HG02870 (cell line): ENCODE measurements at regions not wholly inside any gene's neighbourhood (a gene's known extent, or its start where the extent isn't known, plus 50 kb on each side); places are given as distances from the start of the nearest gene placed in this dataset.
"Not testable (repeated sequence)": the region's sequence is repeated elsewhere in the genome, so short reads cannot be mapped to it uniquely, and the experiment has no call there.

Experiments used
- ATAC-seq: cut with Tn5 transposase; IDR thresholded peaks from one replicate; pipeline ENCODE4 v1.9.1; 2021; ENCODE audit warnings: mild to moderate bottlenecking, moderate library complexity; ENCODE audit not compliant: unreplicated experiment

DNA sequence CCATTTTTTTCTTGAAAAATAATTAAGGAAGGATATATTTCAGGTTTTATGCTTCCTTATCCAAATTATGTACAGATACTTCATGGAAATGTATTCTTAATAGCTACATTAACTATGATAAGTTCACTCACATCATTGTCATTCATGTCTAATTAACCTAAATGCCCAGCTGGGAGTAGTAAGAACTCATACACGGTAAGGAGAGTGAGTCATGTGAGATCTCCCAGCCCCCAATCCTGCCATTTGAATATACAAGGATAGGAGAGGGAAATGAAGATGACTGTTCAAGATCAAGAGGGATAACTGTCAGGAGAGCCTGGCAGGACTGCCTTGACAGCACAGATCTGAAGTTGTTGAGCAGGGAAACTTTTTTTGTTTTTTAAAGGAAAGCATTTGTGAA, 343.4 kb upstream of the USP15 start:
- ATAC-seq: no peak

DNA sequence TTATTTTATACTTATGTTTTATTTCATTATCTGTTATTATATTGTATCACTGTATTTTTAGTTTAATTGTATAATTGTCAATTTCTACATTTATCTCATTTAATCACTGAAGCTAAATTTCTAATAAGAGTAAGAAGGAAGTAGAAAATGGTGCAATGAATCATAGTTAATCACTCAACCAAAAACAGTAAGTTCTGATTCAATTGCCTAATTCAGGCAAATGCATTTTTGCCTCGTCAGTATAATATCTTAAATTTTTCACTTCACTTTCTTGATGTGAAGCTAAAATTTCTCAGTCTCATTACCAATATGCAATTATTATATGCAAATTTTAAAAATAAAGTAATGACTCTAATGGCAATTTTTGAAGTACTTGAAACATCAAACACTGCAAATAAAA, 340.5 kb upstream of the USP15 start:
- ATAC-seq: no peak

DNA sequence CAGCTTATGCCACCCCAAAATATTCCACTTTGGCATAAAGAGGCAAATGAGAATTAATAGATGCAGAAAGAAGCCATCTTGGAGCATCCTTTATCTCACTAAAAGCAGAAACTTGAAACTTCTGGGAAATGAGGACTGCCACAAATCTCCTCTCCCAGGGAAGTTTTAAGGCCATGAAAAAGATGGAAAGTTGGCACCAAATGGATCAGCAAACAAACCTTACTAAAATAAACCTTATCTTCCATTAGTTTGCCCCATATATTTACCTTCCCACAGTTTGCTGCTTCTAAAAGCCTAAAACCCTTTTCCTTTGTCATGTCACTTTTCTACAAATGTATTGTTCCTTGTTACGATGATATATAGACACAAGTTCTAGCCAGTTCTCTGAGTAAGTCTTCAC, 340.0 kb upstream of the USP15 start:
- ATAC-seq: no peak

DNA sequence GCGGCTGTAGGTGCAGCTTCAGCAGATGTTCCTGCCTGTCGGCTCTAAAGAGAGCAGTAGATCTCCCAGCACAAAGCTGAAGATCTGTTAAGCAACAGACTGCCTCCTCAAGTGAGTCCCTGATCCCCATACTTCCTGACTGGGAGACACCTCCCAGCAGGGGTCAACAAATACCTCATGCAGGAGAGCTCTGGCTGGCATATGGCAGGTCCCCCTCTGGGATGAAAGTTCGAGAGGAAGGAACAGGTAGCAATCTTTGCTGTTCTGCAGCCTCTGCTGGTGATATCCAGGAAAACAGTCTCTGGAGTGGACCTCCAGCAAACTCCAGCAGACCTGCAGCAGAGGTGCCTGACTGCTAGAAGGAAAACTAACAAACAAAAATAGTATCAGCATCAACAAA, 337.1 kb upstream of the USP15 start:
- ATAC-seq: no peak

DNA sequence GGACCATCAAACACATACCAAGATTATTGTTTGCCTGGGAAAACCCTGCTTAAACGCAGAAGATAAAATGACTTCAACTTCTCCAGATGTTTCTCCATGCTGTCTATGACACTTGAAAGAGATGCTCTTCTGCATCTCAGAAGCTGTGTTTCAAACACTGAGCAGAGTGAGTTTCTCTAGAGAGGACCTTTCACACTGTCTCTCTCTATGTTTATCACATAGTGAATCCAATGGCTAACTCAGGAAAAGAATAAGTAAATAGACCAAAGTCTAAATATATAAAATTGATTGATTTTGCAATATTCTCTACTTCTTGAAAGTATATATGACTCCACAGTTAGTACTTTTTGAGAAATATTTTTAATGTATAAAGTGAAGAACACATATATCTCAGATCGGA, 325.6 kb upstream of the USP15 start:
- no peak for ATAC-seq

DNA sequence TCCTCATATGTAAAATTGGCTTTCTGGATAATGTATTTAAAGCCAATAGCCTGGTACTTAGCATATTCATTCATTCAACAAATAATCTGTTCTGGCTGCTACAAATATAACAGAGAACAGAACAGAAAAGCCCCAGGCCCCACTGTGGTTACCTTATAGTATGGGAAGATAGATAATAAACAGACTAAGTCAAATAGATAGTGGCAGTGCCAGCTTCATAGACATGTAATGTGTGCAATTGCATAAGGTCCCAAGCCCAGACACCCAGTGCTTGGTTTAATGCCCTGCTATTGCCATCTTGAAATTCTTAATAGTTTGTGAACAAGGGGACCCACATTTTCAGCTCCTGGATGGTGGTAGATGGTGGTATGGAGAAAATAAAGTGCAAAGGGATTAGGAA, 320.2 kb upstream of the USP15 start:
- no peak for ATAC-seq

DNA sequence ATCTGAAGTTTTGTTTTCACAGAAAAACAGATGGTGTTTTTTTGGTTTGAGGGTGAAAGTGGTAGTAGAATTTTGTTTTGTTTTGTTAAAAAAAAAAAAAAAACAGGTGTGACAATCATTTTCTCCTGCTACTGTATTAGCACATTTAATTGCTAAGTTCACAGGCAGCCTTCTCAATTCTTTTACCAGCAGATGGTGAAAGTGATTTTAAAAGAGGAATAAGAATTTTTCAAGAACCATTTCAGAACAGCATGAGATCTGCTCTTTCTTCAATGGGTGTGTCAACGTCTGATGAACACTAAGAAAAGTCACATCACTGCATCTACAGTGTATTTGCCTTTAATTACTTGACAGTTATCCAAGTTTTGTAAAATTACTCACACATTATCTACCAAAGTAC, 303.7 kb upstream of the USP15 start:
- ATAC-seq: no peak

DNA sequence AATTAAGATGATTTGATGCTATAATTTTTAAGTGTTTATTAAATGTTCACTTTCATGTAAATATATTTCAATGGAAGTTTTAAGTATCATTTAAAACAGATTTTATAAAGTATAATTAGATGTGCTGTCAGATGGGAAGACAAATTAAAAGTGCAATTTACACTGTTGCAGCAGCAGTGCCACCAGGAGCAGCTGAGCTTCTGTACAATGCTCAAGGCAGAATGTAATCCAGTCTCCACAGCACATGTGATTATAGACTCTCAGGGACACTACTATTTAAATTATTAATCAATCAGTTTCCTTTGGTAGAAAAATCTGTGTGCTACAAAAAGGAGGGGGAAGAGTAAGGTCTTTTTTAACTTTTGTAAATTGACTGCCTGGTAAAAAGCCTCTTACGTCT, 285.7 kb upstream of the USP15 start:
- ATAC-seq: no peak

DNA sequence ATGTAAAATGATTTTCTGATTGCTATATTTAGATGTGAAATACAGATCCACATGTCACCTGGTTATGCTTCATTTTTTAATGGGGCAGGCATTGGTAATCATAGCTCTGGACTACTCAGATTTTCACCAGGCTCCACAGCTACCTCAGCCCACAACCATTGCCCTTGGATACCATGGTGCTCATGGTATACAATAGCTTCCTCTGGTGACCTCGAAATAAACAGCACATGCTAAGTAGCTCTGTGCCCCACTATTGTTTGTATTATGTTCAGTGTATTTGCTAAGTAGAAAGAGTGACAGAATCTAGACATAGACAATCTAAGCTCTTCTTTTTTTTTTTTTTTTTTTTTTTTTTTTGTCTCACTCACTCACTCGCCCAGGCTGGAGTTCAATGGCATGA, 274.4 kb upstream of the USP15 start:
- ATAC-seq: no peak

DNA sequence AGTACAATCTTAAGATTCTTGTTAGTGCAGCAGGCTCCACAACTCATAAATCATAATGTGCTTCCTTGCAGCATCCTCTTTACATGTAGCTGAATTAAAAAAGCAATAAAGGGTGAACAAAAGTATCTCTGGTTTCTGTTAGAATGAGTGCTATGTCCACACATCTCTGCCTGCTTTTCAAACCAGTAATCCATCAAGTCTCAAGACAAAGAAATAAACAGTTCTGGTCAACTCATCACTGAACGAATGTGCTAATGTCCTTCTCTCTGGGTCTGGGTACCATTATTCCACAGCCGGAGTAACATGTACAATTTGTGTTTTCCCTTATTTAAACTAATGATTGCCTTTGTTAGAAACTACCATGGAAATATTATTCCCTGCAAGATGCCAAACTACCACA, 273.0 kb upstream of the USP15 start:
- no peak for ATAC-seq

DNA sequence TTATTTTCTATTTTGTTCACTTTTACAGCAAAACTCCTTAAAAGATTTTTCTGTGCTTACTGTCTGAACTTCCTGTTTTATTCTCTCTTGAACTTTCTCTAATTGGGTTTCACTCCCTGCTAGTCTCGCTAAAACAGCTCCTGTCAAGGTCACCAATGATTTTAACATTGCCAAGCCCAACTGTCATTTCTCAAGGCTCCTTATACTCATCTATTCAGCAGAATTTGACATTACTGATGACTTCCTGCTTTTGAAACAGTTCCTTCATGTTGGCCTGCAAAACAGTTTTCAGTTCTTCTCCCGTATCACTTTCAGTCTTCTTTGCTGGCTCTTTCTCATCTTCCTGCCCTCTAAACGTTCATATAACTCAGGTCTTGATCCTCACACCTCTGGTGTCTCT, 268.5 kb upstream of the USP15 start:
- no peak for ATAC-seq

DNA sequence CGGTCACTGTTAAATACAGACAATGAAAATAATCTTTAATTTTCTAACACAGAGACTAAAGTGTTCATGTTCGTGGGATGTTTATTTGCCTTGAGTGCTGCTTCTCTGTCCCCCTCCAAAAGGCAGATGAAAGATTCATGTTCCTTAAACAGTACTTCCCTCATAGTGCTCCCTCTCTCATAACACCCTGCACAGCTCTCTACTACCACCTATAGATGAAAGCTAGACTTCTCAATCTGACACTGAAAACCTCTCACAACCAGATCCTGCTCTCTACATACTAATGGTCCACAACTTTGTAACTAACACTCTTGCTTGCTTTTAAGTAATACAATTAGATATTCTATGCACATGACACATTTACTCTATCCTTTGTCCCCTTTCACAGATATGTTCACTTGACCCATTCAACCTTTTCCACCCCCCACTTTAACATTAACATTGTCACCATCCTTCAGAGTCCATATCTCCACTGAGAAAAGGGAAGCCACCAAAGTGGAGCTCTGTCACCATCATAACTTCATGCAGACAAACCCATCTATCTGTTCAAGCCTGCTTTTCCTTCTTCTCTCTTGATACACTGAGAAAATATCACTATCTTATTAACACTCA, 266.4 kb upstream of the USP15 start:
- no peak for ATAC-seq

DNA sequence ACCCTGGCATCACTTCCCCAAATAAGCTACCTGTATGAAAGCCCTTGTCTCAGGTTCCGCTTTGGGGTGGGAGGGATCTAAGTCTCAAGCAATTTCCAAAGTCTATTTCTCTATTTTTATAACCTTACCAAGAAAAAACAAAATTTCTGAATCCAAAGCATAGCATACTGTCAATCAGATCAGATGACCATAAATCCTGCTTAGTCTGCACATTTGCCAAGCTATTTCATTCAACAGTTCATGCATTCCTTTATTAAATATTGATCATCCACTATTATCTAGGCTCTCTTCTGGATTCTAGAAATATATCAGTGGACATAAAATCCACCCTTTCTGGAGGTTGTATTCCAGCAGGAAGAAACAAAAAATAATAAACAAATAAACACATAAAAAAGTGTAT, 263.5 kb upstream of the USP15 start:
- no peak for ATAC-seq

DNA sequence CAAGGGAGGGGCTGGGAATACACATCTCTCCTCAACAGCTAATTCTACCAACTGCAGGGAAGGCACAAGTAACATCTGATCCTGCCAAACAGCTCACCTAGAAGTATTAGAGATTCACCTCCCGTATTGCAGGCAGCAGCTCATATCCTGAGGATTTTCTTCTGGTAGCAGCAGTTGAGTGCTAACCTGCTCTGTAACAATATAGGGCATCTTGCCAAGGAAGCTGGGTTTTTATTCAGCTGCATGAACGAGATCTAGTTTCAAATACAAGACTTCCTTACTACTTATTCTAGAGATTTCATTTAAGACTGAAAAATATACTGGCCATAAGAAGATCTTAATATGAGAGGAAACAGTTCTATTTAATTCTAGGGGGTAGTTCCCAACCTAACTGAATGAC, 261.4 kb upstream of the USP15 start:
- no peak for ATAC-seq

DNA sequence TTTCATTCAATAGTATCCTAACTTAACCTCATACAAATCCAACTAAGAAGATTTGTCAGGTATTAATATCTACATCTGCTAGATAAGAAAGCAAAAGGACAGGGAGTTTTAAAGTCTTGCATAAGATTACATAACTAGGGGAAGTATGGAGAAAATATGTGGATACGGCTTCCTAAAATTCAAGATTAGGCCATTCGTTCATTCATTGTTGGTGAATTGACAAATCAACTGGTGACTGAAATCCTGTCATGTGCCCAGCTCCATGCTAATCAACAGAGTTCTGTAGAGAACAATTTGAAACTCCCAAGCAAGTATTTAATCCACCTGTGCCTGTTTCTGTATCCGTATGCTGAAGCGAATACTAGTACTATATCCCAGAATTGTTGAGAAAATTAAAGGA, 260.9 kb upstream of the USP15 start:
- ATAC-seq: no peak

DNA sequence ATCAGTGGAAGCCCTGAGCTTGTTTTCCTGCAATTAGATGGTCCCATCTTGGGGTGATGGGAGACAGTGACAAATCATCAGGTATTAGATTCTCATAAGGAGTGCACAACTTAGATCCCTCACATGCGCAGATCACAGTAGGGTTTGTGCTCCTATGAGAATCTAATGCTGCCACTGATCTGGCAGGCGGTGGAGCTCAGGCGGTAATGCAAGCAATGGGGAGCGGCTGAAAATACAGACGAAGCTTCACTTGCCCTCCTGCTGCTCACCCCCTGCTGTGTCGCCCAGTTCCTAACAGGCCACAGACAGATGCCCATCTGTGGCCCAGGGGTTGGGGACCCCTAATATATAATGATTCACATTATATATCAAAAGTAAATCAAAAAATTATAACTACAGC, 258.8 kb upstream of the USP15 start:
- ATAC-seq: no peak

DNA sequence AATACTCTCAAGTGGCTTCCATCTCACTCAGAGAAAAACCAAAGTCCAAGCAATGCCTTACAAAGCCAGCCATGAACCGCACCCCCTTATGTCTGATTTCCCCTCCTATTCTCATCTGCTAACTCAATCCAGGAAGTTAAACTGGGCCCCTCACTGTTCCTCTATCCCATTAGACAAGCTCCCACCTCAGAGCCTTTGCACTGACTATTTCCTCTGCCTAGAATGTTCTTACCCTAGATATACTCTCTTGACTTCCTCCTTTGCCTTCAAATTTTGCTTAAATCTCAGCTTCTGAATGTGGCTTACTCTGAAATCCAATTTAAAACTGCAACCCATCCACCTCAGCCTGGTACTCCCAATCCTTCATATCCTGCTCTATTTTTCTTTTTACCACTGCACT, 257.0 kb upstream of the USP15 start:
- ATAC-seq: no peak

DNA sequence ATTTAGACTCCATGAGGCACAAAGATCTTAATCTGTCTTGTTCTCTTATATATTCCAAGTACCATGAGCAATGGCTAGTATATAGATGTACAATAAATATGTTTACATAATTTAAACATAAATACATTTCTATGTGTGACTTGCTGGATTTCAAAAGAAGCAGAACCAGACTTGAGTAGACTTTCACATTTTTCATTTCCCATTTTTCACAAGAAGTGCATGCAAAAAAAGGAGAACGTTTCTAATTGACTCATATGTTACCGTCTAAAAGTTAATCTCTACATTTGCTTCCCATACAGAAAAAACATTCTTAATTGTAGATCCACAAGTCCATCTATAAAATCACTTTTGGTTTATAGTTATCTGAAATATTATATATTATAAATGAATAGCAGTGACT, 256.5 kb upstream of the USP15 start:
- ATAC-seq: no peak

DNA sequence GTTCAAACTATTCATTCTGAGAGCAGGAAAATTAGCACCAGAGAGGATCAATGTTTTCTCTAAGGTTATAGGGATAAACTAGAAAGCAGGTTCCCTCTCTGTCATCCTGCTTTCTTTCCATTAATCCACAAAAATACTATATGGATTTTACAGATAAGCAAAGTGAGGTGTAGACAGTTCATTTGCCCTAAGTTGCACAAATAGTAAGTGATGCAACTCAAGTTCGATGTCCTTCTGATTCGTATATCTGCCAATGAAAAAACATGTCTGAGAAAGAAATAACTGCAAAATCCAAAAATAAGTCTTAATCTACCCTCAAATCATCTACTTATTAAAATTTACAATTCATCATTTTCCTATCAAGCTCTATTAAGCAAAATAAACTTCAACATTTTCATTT, 254.6 kb upstream of the USP15 start:
- no peak for ATAC-seq

DNA sequence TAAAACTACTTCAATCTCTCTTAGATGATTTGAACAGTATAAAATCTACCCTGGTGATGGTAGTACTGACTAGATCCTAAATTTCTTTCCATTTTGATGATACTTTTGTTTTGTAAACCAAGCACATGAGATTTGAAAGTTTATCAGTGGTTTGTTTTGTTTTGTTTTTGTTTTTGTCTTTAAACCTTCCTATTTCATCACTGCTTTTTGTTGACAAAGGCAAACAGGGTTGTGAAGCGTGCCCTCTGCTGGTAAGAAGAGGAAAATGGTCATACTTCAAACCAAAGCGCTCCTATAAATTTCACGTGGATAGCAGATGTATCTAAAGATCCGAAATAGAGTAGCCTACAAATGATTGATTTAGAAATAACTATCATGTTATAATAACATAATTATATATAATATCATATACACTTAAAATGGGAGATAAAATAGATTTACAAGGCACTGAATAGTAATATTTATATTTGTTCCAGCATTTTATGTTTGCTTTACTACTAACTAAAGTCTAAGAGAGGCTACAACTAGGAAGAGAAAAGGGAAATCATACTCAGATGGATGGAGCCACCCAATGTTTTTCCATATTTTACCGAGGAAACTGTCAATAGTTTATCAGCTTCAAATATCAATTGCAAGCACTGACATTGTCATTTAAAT, 254.0 kb upstream of the USP15 start:
- peak; percentile 84 for ATAC-seq

DNA sequence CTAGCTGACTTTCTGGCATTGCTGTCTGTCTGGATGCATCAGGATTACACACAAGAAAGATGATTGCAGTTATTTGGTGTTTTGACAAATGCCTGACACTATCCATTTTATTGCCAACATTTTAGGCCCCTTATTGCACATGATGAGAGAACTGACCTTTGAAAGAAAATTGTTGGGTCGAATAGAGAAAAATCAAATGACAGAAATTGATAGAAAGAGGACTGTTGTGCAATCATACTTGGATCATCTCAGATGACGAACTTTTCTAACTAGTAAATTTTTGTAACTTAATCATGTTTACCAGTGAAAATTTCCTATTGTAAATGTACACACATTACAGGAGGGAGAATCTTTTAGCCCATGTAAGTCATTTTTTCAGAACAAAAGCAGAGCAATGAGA, 251.5 kb upstream of the USP15 start:
- no peak for ATAC-seq

DNA sequence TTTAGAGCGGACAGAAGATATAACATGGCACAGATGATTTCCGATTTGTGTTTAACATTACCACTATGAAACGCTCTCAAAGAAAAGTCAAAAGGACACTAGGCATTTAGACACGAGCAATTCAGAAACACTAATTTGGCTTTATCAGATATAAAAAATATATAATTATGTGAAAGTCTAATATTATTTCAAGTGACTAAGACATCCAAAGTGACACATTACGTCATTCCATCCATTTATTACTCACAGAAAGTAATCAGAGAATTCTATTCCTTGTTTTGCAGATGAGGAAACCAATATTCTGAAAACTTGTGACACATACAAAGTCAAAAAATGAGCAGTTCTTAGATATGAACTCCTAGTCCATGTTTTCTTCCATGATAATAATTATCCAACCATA, 250.8 kb upstream of the USP15 start:
- no peak for ATAC-seq

DNA sequence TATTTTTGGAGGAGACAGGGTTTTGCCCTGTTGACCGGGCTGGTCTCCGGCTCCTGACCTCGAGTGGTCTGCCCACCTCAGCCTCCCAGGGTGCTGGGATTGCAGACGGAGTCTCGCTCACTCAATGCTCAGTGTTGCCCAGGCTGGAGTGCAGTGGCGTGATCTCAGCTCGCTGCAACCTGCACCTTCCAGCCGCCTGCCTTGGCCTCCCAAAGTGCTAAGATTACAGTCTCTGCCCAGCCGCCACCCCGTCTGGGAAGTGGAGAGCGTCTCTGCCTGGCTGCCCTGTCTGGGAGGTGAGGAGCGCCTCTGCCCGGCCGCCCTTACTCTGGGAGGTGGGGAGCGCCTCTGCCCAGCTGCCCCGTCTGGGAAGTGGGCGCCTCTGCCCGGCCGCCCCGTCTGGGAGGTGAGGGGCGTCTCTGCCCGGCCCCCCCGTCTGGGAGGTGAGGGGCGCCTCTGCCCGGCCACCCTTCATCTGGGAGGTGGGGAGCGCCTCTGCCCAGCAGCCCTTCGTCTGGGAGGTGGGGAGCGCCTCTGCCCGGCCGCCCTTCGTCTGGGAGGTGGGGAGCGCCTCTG, 249.8 kb upstream of the USP15 start:
- not testable (repeated sequence) for ATAC-seq
